IMR-90 (cell line): ENCODE measurements at regions not wholly inside any gene's neighbourhood (a gene's known extent, or its start where the extent isn't known, plus 50 kb on each side); places are given as distances from the start of the nearest gene placed in this dataset.

Experiments used
- ATAC-seq: fragments of 200-7000 bp; cut with Tn5 transposase; 2 replicates; pipeline ENCODE4 v1.9.1; 2020; ENCODE audit warnings: low read depth, mild to moderate bottlenecking, moderate library complexity
- BruUV-seq: library from RNA; stranded (reverse); fragments of 400-500 nt; replicated peaks from 2 replicates; lab custom pipeline; 2021; lab: Mats Ljungman, UMichigan
- CTCF ChIA-PET: fragments of 300-600 bp; formaldehyde crosslinking; extraction: SDS; loops from one replicate; lab custom pipeline; 2021; ENCODE audit warnings: antibody characterized with exemption; lab: Yijun Ruan, JAX
- POLR2A ChIA-PET: fragments of 300-600 bp; sonication (Branson Sonifier 250); formaldehyde crosslinking; loops from one replicate; lab custom pipeline; 2022; ENCODE audit warnings: antibody characterized with exemption; ENCODE audit not compliant: unreplicated experiment; lab: Charles Lee
- DNase-seq: peaks from one replicate; pipeline ENCODE4 v3.0.0; 2013
- H2AFZ ChIP-seq: replicated peaks from 2 replicates; pipeline ENCODE3; 2013; ENCODE audit warnings: low read length, mild to moderate bottlenecking; ENCODE audit not compliant: poor library complexity
- H2AK5ac ChIP-seq: 2 replicates; pipeline ENCODE4 v1.6.1; 2013; ENCODE audit warnings: low read depth, low read length, inconsistent platforms
- H2AK9ac ChIP-seq: replicated peaks from 2 replicates; pipeline ENCODE3; 2013; ENCODE audit warnings: mild to moderate bottlenecking, low read depth, low read length, moderate library complexity; ENCODE audit not compliant: poor library complexity
- H2BK120ac ChIP-seq: 2 replicates; pipeline ENCODE4 v1.6.1; 2013; ENCODE audit warnings: low read depth, low read length, inconsistent platforms
- H2BK15ac ChIP-seq: 3 replicates; pipeline ENCODE4 v1.6.1; 2013; ENCODE audit warnings: low read depth, low read length, inconsistent platforms
- H2BK20ac ChIP-seq: 2 replicates; pipeline ENCODE4 v1.6.1; 2013; ENCODE audit warnings: low read depth, mild to moderate bottlenecking, inconsistent platforms, low read length, moderate library complexity
- H2BK5ac ChIP-seq: 2 replicates; pipeline ENCODE4 v1.6.1; 2013; ENCODE audit warnings: mild to moderate bottlenecking, low read depth, low read length, inconsistent platforms; ENCODE audit not compliant: poor library complexity, severe bottlenecking
- H3K14ac ChIP-seq: replicated peaks from 2 replicates; pipeline ENCODE4 v1.6.1; 2013; ENCODE audit warnings: low read depth, low read length, inconsistent platforms
- H3K18ac ChIP-seq: 2 replicates; pipeline ENCODE4 v1.6.1; 2013; ENCODE audit warnings: low read depth, low read length, control low read depth
- H3K23ac ChIP-seq: 2 replicates; pipeline ENCODE4 v1.6.1; 2013; ENCODE audit warnings: low read depth, low read length, inconsistent platforms
- H3K27ac ChIP-seq: 2 replicates; pipeline ENCODE4 v1.5.1; 2013; ENCODE audit warnings: mild to moderate bottlenecking, control low read depth, low read length; ENCODE audit not compliant: insufficient read depth
- H3K27me3 ChIP-seq: 2 replicates; pipeline ENCODE4 v1.6.1; 2013; ENCODE audit warnings: low read length; ENCODE audit not compliant: control insufficient read depth, insufficient read depth
- H3K36me3 ChIP-seq: 2 replicates; pipeline ENCODE4 v1.6.1; 2013; ENCODE audit warnings: low read length, mixed read lengths; ENCODE audit not compliant: control insufficient read depth, insufficient read depth
- H3K4ac ChIP-seq: 2 replicates; pipeline ENCODE4 v1.6.1; 2013; ENCODE audit warnings: low read depth, low read length, inconsistent platforms
- H3K4me1 ChIP-seq: 2 replicates; pipeline ENCODE4 v1.6.1; 2013; ENCODE audit warnings: low read length, mixed read lengths; ENCODE audit not compliant: control insufficient read depth, insufficient read depth
- H3K4me2 ChIP-seq: 2 replicates; pipeline ENCODE4 v1.6.1; 2013; ENCODE audit warnings: low read depth, mild to moderate bottlenecking, control low read depth, low read length, moderate library complexity
- H3K4me3 ChIP-seq: 2 replicates; pipeline ENCODE4 v1.5.1; 2013; ENCODE audit warnings: low read depth, mild to moderate bottlenecking, control low read depth, low read length, moderate library complexity; ENCODE audit not compliant: insufficient read depth
- H3K56ac ChIP-seq: 2 replicates; pipeline ENCODE4 v1.6.1; 2013; ENCODE audit warnings: low read length, inconsistent platforms; ENCODE audit not compliant: insufficient read depth; ENCODE audit errors: extremely low read depth
- H3K79me1 ChIP-seq, 2 experiments: 2 replicates each; pipeline ENCODE4 v1.6.1; 2013; ENCODE audit warnings: low read length in 2 of 2, inconsistent platforms in 1 of 2, low read depth in 1 of 2
- H3K9ac ChIP-seq: 2 replicates; pipeline ENCODE4 v1.6.1; 2013; ENCODE audit warnings: low read depth, low read length, control low read depth
- H3K9me1 ChIP-seq: 2 replicates; pipeline ENCODE4 v1.6.1; 2013; ENCODE audit warnings: low read length, inconsistent platforms; ENCODE audit not compliant: insufficient read depth
- H3K9me3 ChIP-seq: 2 replicates; pipeline ENCODE4 v1.6.1; 2013; ENCODE audit warnings: low read length; ENCODE audit not compliant: control insufficient read depth, insufficient read depth
- H4K20me1 ChIP-seq: 2 replicates; pipeline ENCODE4 v1.6.1; 2013; ENCODE audit warnings: low read length, inconsistent platforms; ENCODE audit not compliant: insufficient read depth
- H4K5ac ChIP-seq: 2 replicates; pipeline ENCODE4 v1.6.1; 2013; ENCODE audit warnings: mild to moderate bottlenecking, low read depth, low read length, control low read depth
- H4K8ac ChIP-seq, 2 experiments: 2 replicates each; pipeline ENCODE4 v1.6.1; 2013; ENCODE audit warnings: low read depth in 2 of 2, low read length in 2 of 2, control low read depth in 1 of 2, inconsistent platforms in 1 of 2
- H4K91ac ChIP-seq: 2 replicates; pipeline ENCODE4 v1.6.1; 2013; ENCODE audit warnings: low read depth, low read length, inconsistent platforms; ENCODE audit not compliant: insufficient read depth
- MAFK ChIP-seq: IDR thresholded peaks from 2 replicates; pipeline ENCODE4 v1.6.1; 2012; ENCODE audit warnings: low read depth, low read length, improper control_type of control experiment
- WGBS, 2 experiments: methylation state at CpG; one replicate each; pipeline versions ENCODE4 v1.1.5 to v1.1.7; 2013; ENCODE audit warnings: missing lambda C conversion rate in 2 of 2; ENCODE audit not compliant: insufficient read length in 1 of 2; ENCODE audit errors: extremely low coverage in 2 of 2; 5-methylcytosine and 5-hydroxymethylcytosine counted together
- dilution Hi-C: fragments of 300-500 bp; cut with HindIII; formaldehyde crosslinking; loops from one replicate; pipeline ENCODE4 v1.14.3; 2018; ENCODE audit warnings: low sequenced_read_pairs; ENCODE audit not compliant: unreplicated experiment
- in situ Hi-C: fragments of 300-500 bp; cut with MboI; formaldehyde crosslinking; loops from 3 replicates; pipeline ENCODE4 v1.14.3; 2019; ENCODE audit warnings: low sequenced_read_pairs, inconsistent platforms, mixed read lengths
- intact Hi-C: fragments of 100-400 bp; cut with micrococcal nuclease; formaldehyde crosslinking; loops from 2 replicates; pipeline ENCODE4 v1.10.0; 2022

- Histone ChIP-seq H2AK9ac (no peak overlapping the region), H4K91ac (no peak overlapping the region), H4K20me1 (no peaks in the 10 kb centered on the region), H3K4me3 (no peak overlapping the region), H2BK120ac (no peak overlapping the region), H3K14ac (no peak overlapping the region), H3K27me3 (no peaks in the 10 kb centered on the region), H3K4me1 (no peaks in the 10 kb centered on the region), H3K56ac (no peak overlapping the region), H3K4ac (no peak overlapping the region), H3K18ac (no peak overlapping the region), H4K5ac (no peak overlapping the region), H4K8ac (no peak overlapping the region), H2BK5ac (no peak overlapping the region), H3K9ac (no peak overlapping the region), H3K27ac (no peak overlapping the region), H3K23ac (no peak overlapping the region), H3K9me1 (no peaks in the 10 kb centered on the region), H2AFZ (no peak overlapping the region), H2BK20ac (no peak overlapping the region), H2AK5ac (no peak overlapping the region), H3K36me3 (no peaks in the 10 kb centered on the region), H3K79me1 (no peaks in the 10 kb centered on the region), H2BK15ac (no peak overlapping the region), H3K4me2 (no peak overlapping the region), H3K9me3 (no peaks in the 10 kb centered on the region)
- dilution Hi-C loops (no loop called here), in situ Hi-C loops (no loop called here), intact Hi-C loops (loop anchor here (10.0 kb wide), 1 partner anchor 321 kb away; the partner anchor contains the start of gene DIPK2A)
- ChIA-PET POLR2A (no interaction called here), CTCF (no interaction called here)
- ATAC-seq (no peak), DNase-seq (no peak)
- no peak for TF ChIP-seq MAFK
- BruUV-seq = no TSS peak
- WGBS, 2 experiments = 40% methylated on average over 1 of the region's 3 CpGs; no CpG with 5 or more reads in 1 of the 2 experiments
These were observed 324.0 kb downstream of the DIPK2A start for GRCh38 chr3:144295613-144296012.
